Muscle of back (tissue), 3 donors: ENCODE measurements at regions not wholly inside any gene's neighbourhood (a gene's known extent, or its start where the extent isn't known, plus 50 kb on each side); places are given as distances from the start of the nearest gene placed in this dataset.

ENCODE experiments used
- DNase-seq, 3 donors: peaks; one replicate each; pipeline versions ENCODE4 v3.0.0 to v3.0.0-alpha.2; 2013

- DNase-seq, result no peak
Measured at GRCh38 chr4:123455360-123455759, 58.8 kb downstream of the SPRY1 start.

DNA sequence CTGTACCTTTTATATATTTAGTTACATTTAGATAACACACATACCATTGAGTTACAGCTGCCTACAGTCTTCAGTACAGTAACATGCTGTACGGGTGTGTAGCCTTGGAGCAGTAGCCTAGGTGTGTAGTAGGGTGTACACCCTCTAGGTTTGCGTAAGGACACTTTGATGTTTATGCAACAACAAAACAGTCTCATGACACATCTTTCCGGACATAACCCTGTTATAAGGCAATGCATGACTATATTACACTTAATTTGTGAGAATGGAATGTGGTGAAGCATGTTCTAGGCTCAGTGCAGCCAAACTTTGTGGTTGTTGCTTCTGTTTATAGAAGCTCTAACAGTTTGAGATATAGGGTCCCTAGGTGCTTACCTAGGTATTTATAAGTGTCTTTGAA is 65.4 kb downstream of the SPRY1 start:
- DNase-seq, result no peak

GRCh38 chr4:123463869-123464268 is 67.3 kb downstream of the SPRY1 start:
- no peak for DNase-seq

GRCh38 chr4:123465416-123465815 is 68.8 kb downstream of the SPRY1 start:
- DNase-seq, result no peak

DNA sequence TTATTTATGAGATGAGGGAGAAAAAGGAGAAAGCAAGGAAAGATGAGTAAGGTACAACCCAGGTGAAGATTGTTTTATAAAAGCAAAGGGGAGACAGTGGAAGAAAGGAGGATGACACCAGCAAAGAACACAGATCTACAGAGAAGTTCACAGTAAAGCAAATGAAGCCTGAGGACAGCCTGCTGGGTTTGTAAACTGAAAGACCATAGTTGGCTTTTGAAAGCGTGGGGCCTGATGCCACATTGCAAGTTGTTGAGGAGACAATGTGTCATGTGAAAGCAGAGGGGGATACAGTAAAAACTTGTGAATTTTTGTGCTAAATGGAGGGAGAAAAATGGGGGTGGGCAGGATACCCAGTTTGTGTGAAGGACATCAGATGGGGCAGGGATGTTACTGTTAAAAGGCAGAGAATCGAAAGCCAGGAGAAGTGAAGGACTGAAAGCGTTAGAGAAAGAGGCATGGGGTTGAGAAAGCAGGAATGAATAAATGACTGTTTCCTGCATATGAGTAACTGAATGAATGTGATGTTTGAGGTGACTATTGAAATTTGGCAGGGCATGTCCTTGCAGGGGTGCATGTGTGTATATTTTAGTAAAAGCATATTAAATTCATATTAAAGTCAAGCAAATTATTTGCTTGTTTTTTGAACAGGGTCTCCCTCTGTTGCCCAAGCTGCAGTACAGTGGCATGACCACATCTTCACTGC is 69.6 kb downstream of the SPRY1 start:
- no peak for DNase-seq

DNA sequence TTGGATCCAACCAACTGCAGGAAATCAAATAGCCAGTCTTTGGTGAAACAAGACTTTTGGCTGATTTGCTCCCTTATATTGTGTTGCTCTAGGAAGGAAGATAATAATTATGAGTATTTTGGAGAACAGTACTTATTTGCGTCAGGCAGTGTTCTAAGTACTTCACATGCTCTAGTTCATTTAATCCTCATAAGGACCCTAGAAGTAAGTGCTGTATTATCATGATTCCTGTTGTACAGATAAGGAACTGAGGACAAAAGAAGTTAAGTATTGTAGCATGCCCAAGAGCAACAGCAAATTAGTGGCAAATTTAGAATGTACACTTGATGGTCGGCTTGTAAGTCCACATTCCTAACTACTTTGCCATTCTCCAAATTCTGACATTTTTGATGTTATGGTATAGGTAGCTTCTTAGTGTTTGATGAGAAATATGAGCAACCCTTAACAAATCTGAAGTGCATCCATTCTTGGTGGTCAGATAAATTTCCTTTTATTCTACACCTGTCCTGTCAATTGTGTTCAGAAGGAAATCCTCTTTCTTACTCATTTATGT is 72.0 kb downstream of the SPRY1 start:
- no peak for DNase-seq

DNA sequence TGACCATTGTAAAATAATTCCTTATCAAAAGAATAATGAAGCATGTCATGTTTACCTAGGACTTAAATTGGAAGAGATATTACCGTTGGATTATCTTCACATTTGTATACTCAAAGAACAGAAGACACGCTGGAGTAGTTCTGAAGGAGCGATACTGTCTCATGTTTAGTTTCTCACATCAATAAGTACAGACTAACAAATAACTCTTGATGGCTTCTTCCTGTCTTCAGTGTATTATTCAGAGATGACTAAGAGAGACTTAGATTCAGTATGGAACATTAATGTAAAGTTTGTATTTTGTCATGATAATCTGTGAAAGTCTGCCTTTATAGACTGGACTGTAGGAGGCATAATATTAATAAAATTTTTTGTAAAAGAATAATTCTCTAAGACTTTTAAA is 72.7 kb downstream of the SPRY1 start:
- no peak for DNase-seq

DNA sequence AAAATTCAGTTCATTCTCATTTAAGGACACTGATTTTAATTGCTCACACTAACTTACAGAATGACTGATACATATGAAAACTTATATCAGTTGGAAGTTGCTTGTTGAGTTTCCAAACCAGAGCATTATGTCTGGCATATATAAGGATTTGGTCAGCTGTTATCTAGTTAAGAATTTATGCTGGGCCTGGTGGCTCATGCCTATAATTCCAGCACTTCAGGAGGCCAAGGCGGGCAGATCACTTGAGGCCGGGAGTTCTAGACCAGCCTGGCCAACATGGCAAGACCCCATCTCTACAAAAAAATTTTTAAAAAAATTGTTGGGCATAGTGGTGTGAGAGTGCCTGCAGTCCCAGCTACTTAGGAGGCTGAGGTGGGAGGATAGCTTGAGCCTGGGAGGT is 73.1 kb downstream of the SPRY1 start:
- DNase-seq, result no peak

DNA sequence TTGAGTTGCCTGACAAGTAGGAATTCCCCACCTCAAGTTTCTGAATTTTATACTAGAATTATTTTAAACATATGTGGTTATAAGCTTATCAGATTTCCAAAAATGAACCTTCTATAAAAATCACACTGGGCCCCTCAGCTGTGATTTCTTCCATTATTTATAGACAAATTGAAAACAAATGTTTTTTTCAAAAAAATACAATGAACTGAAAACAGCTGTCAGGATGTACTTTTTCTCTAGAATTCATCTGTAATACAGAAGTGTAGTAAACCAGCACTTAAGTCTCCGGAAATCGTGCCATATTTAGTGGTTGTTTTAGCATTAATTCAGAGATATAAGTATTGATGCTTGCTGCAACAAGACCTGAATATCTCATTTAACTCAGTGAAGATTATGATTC is 74.0 kb downstream of the SPRY1 start:
- DNase-seq, result peak in 1 of 3 donors; percentile 57

- no peak for DNase-seq
Measured at GRCh38 chr4:123471655-123472369, 75.2 kb downstream of the SPRY1 start.

- DNase-seq, result no peak
Measured at GRCh38 chr4:123474817-123475216, 78.2 kb downstream of the SPRY1 start.

GRCh38 chr4:123476089-123476488 is 79.5 kb downstream of the SPRY1 start:
- DNase-seq, result no peak

DNA sequence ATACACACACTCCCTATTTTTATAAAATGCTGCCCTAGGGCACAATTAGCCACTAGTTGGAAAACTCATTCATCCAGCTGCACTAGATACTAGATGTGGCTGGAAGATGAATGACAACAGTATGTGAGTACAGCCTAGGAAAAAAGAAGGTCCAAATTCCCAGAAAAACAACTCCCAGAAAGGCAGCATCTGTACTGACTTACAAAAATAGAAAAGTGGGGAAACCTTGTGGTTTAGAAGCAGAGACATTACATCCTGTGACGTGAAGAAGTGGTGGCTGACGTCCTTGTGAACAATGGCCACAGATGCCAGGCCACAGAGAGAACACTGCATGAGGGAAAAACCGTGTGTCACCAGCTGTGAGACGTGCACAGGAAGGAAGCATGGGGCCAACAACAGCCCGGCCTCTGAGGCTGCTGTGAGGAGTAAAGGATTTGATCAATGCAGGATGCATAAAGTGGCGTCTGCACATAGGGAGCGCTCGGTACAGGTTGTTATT is 81.2 kb downstream of the SPRY1 start:
- peak; percentile 57 to 89 (median 69) for DNase-seq

- peak in 1 of 3 donors; percentile 47 for DNase-seq
Measured at GRCh38 chr4:123478859-123479345, 82.3 kb downstream of the SPRY1 start.

GRCh38 chr4:123479944-123480343 is 83.3 kb downstream of the SPRY1 start:
- DNase-seq, result no peak

DNA sequence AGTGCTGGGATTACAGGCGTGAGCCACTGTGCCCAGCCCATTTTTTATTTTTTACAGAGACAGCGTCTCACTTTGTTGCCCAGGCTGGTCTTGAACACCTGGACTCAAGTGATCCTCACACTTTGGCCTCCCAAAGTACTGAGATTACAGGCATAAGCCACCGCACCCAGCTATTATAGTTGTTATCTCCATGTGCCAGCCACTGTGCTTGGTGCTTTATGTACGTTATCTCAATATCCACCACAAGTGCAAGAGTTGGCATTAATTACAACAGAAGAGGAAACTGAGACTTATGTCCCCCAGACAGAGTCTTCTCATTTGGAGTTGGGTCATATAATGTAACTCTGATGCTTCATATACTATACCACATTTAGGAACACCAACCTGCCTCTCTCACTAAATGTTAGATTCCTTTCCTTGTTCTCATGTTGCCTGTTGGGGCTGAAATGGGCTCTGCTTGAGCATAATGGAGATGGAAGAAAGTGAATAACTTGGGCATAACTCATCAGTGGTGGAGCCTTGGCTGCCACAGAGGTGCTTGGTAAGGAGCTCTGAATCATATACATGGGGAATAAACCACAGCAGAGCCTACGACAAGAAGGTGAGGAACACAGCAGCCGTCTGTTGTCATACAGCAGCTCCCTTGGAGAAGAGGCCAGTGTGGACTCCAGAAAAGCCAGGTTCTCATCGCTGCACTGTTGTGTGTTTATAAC is 84.3 kb downstream of the SPRY1 start:
- peak in 1 of 3 donors; percentile 56 for DNase-seq

- DNase-seq, result peak in 2 of 3 donors; percentile 38 to 68
Measured at GRCh38 chr4:123481717-123482116, 85.1 kb downstream of the SPRY1 start.

DNA sequence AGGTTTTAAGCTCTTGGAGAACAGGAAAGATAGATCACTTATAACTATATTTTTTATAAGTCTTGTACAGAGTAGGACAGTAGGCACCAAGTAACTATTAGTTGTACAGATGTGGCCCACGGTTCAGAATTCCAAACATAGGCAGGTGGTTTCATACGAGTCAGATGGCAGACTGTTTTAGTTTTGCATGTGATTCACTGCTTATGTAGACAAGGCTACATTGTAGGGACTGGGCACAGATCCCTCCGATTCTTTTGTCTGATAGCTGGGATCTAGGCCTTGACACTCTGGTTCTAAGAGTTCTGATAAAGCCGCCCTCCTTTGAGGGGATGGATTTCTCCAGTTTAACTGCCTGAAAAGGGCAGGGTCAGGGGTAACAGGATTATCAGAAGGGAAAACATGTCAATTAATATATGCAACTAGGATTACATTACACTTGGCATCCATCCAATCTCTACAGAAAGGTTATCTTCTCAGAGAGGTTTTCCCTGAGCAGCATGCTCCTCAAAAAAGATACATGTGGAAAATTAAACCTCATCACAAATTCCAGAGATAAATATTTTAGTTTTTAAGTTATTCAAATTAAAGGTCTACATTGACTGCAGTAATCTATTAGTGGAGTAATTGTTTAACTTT is 87.8 kb downstream of the SPRY1 start:
- DNase-seq, result no peak

DNA sequence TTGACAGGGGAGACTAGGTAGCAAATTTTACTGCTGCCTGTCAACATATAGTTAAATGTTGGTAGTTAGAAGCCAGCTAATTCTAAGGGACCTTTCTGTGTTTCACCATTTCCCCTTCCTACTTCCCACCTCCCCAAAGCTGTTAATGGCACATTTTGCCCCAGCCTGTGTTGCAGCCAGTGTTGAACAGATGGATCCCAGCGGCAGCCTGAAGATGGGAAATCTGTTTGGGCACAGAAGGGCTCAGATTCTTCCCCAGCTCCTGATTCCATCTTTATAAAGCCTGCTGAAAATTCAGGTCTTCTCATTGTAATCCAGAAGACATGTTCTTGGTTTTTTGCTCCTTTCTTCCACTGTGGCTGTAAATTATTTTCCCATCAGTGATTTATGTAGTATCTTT is 89.0 kb downstream of the SPRY1 start:
- no peak for DNase-seq

DNA sequence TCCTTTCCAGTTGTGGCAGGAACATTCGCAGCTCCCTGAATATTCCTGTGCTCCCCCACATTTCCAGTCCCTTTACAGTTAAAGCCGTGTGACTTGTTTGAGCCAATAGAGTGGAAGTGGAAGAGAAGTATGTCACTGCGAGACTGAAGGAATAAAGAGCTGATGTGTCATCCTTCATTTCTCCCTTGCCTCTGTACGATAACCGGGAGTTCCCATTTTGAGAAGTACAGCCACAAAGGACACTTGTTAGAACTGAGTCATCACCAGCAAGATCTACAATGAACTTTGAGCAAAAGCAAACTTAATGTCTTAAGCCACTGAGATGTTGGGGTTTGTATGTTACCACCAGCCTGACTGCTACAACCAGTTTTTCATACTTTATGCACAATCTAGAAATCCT is 92.3 kb downstream of the SPRY1 start:
- no peak for DNase-seq

DNA sequence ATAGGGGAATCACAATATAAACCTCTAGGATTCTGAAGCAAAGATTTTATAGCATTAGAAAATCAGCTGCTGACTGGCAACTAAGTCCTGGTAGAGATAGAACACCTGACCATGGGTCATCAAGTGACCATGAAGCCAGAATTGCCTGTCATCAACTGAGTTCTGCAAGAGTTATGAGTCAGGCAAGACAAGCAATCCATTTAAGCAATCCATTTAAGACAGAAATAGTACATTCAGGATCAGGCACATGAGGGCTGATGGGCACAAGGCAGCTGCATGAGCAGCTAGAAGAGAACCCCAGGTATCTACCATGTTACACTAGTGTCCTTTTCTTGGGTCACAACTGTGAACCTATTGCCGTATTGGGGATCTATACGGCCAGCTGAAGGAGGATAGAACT is 98.9 kb downstream of the SPRY1 start:
- DNase-seq, result no peak

GRCh38 chr4:123496421-123496820 is 99.8 kb downstream of the SPRY1 start:
- DNase-seq, result no peak
